IMR-90 (cell line): ENCODE measurements at regions not wholly inside any gene's neighbourhood (a gene's known extent, or its start where the extent isn't known, plus 50 kb on each side); places are given as distances from the start of the nearest gene placed in this dataset.

Source experiments
- ATAC-seq: fragments of 200-7000 bp; cut with Tn5 transposase; 2 replicates; pipeline ENCODE4 v1.9.1; 2020; ENCODE audit warnings: low read depth, mild to moderate bottlenecking, moderate library complexity
- BruUV-seq: library from RNA; stranded (reverse); fragments of 400-500 nt; replicated peaks from 2 replicates; lab custom pipeline; 2021; lab: Mats Ljungman, UMichigan
- CTCF ChIA-PET: fragments of 300-600 bp; formaldehyde crosslinking; extraction: SDS; loops from one replicate; lab custom pipeline; 2021; ENCODE audit warnings: antibody characterized with exemption; lab: Yijun Ruan, JAX
- POLR2A ChIA-PET: fragments of 300-600 bp; sonication (Branson Sonifier 250); formaldehyde crosslinking; loops from one replicate; lab custom pipeline; 2022; ENCODE audit warnings: antibody characterized with exemption; ENCODE audit not compliant: unreplicated experiment; lab: Charles Lee
- DNase-seq: peaks from one replicate; pipeline ENCODE4 v3.0.0; 2013
- H2AFZ ChIP-seq: replicated peaks from 2 replicates; pipeline ENCODE3; 2013; ENCODE audit warnings: low read length, mild to moderate bottlenecking; ENCODE audit not compliant: poor library complexity
- H2AK5ac ChIP-seq: 2 replicates; pipeline ENCODE4 v1.6.1; 2013; ENCODE audit warnings: low read depth, low read length, inconsistent platforms
- H2AK9ac ChIP-seq: replicated peaks from 2 replicates; pipeline ENCODE3; 2013; ENCODE audit warnings: mild to moderate bottlenecking, low read depth, low read length, moderate library complexity; ENCODE audit not compliant: poor library complexity
- H2BK120ac ChIP-seq: 2 replicates; pipeline ENCODE4 v1.6.1; 2013; ENCODE audit warnings: low read depth, low read length, inconsistent platforms
- H2BK15ac ChIP-seq: 3 replicates; pipeline ENCODE4 v1.6.1; 2013; ENCODE audit warnings: low read depth, low read length, inconsistent platforms
- H2BK20ac ChIP-seq: 2 replicates; pipeline ENCODE4 v1.6.1; 2013; ENCODE audit warnings: low read depth, mild to moderate bottlenecking, inconsistent platforms, low read length, moderate library complexity
- H2BK5ac ChIP-seq: 2 replicates; pipeline ENCODE4 v1.6.1; 2013; ENCODE audit warnings: mild to moderate bottlenecking, low read depth, low read length, inconsistent platforms; ENCODE audit not compliant: poor library complexity, severe bottlenecking
- H3K14ac ChIP-seq: replicated peaks from 2 replicates; pipeline ENCODE4 v1.6.1; 2013; ENCODE audit warnings: low read depth, low read length, inconsistent platforms
- H3K18ac ChIP-seq: 2 replicates; pipeline ENCODE4 v1.6.1; 2013; ENCODE audit warnings: low read depth, low read length, control low read depth
- H3K23ac ChIP-seq: 2 replicates; pipeline ENCODE4 v1.6.1; 2013; ENCODE audit warnings: low read depth, low read length, inconsistent platforms
- H3K27ac ChIP-seq: 2 replicates; pipeline ENCODE4 v1.5.1; 2013; ENCODE audit warnings: mild to moderate bottlenecking, control low read depth, low read length; ENCODE audit not compliant: insufficient read depth
- H3K27me3 ChIP-seq: 2 replicates; pipeline ENCODE4 v1.6.1; 2013; ENCODE audit warnings: low read length; ENCODE audit not compliant: control insufficient read depth, insufficient read depth
- H3K36me3 ChIP-seq: 2 replicates; pipeline ENCODE4 v1.6.1; 2013; ENCODE audit warnings: low read length, mixed read lengths; ENCODE audit not compliant: control insufficient read depth, insufficient read depth
- H3K4ac ChIP-seq: 2 replicates; pipeline ENCODE4 v1.6.1; 2013; ENCODE audit warnings: low read depth, low read length, inconsistent platforms
- H3K4me1 ChIP-seq: 2 replicates; pipeline ENCODE4 v1.6.1; 2013; ENCODE audit warnings: low read length, mixed read lengths; ENCODE audit not compliant: control insufficient read depth, insufficient read depth
- H3K4me2 ChIP-seq: 2 replicates; pipeline ENCODE4 v1.6.1; 2013; ENCODE audit warnings: low read depth, mild to moderate bottlenecking, control low read depth, low read length, moderate library complexity
- H3K4me3 ChIP-seq: 2 replicates; pipeline ENCODE4 v1.5.1; 2013; ENCODE audit warnings: low read depth, mild to moderate bottlenecking, control low read depth, low read length, moderate library complexity; ENCODE audit not compliant: insufficient read depth
- H3K56ac ChIP-seq: 2 replicates; pipeline ENCODE4 v1.6.1; 2013; ENCODE audit warnings: low read length, inconsistent platforms; ENCODE audit not compliant: insufficient read depth; ENCODE audit errors: extremely low read depth
- H3K79me1 ChIP-seq, 2 experiments: 2 replicates each; pipeline ENCODE4 v1.6.1; 2013; ENCODE audit warnings: low read length in 2 of 2, inconsistent platforms in 1 of 2, low read depth in 1 of 2
- H3K9ac ChIP-seq: 2 replicates; pipeline ENCODE4 v1.6.1; 2013; ENCODE audit warnings: low read depth, low read length, control low read depth
- H3K9me1 ChIP-seq: 2 replicates; pipeline ENCODE4 v1.6.1; 2013; ENCODE audit warnings: low read length, inconsistent platforms; ENCODE audit not compliant: insufficient read depth
- H3K9me3 ChIP-seq: 2 replicates; pipeline ENCODE4 v1.6.1; 2013; ENCODE audit warnings: low read length; ENCODE audit not compliant: control insufficient read depth, insufficient read depth
- H4K20me1 ChIP-seq: 2 replicates; pipeline ENCODE4 v1.6.1; 2013; ENCODE audit warnings: low read length, inconsistent platforms; ENCODE audit not compliant: insufficient read depth
- H4K5ac ChIP-seq: 2 replicates; pipeline ENCODE4 v1.6.1; 2013; ENCODE audit warnings: mild to moderate bottlenecking, low read depth, low read length, control low read depth
- H4K8ac ChIP-seq, 2 experiments: 2 replicates each; pipeline ENCODE4 v1.6.1; 2013; ENCODE audit warnings: low read depth in 2 of 2, low read length in 2 of 2, control low read depth in 1 of 2, inconsistent platforms in 1 of 2
- H4K91ac ChIP-seq: 2 replicates; pipeline ENCODE4 v1.6.1; 2013; ENCODE audit warnings: low read depth, low read length, inconsistent platforms; ENCODE audit not compliant: insufficient read depth
- BHLHE40 ChIP-seq: fragments of 150-350 bp; IDR thresholded peaks from 2 replicates; pipeline ENCODE4 v1.6.1; 2016; ENCODE audit warnings: mild to moderate bottlenecking, low read depth, low read length
- CEBPB ChIP-seq: IDR thresholded peaks from 2 replicates; pipeline ENCODE4 v1.6.1; 2012; ENCODE audit warnings: low read depth, low read length, improper control_type of control experiment
- CHD1 ChIP-seq: IDR thresholded peaks from 2 replicates; pipeline ENCODE4 v1.6.1; 2012; ENCODE audit warnings: low read depth, low read length, improper control_type of control experiment
- CTCF ChIP-seq: conservative IDR thresholded peaks from 2 replicates; pipeline ENCODE4 v1.5.1; 2012; ENCODE audit warnings: mild to moderate bottlenecking, low read depth, low read length, improper control_type of control experiment
- FOS ChIP-seq: fragments of 150-350 bp; IDR thresholded peaks from 2 replicates; pipeline ENCODE4 v1.6.1; 2016; ENCODE audit warnings: low read depth, low read length
- MAFK ChIP-seq: IDR thresholded peaks from 2 replicates; pipeline ENCODE4 v1.6.1; 2012; ENCODE audit warnings: low read depth, low read length, improper control_type of control experiment
- MAZ ChIP-seq: IDR thresholded peaks from 2 replicates; pipeline ENCODE4 v1.6.1; 2012; ENCODE audit warnings: low read depth, mild to moderate bottlenecking, low read length, improper control_type of control experiment, moderate library complexity, borderline replicate concordance
- MXI1 ChIP-seq: IDR thresholded peaks from 2 replicates; pipeline ENCODE4 v1.6.1; 2012; ENCODE audit warnings: low read depth, mild to moderate bottlenecking, low read length, moderate library complexity, borderline replicate concordance
- NFE2L2 ChIP-seq: fragments of 150-350 bp; IDR thresholded peaks from 2 replicates; pipeline ENCODE4 v1.6.1; 2016; ENCODE audit warnings: low read depth, mild to moderate bottlenecking, low read length
- POLR2A ChIP-seq: IDR thresholded peaks from 2 replicates; pipeline ENCODE4 v1.6.1; 2012; ENCODE audit warnings: mild to moderate bottlenecking, low read depth, low read length
- RAD21 ChIP-seq: IDR thresholded peaks from 2 replicates; pipeline ENCODE4 v1.6.1; 2012; ENCODE audit warnings: low read length, improper control_type of control experiment
- RCOR1 ChIP-seq: IDR thresholded peaks from 2 replicates; pipeline ENCODE4 v1.6.1; 2012; ENCODE audit warnings: mild to moderate bottlenecking, low read length, improper control_type of control experiment; ENCODE audit not compliant: insufficient replicate concordance
- RFX5 ChIP-seq: IDR thresholded peaks from 2 replicates; pipeline ENCODE4 v1.8.0; 2012; ENCODE audit warnings: low read depth, mild to moderate bottlenecking, low read length, moderate library complexity
- SMC3 ChIP-seq: fragments of 150-350 bp; IDR thresholded peaks from 2 replicates; pipeline ENCODE4 v1.6.1; 2016; ENCODE audit warnings: low read depth, mild to moderate bottlenecking, antibody characterized with exemption, low read length, moderate library complexity
- USF2 ChIP-seq: fragments of 150-350 bp; IDR thresholded peaks from 2 replicates; pipeline ENCODE4 v1.6.1; 2017; ENCODE audit warnings: mild to moderate bottlenecking, antibody characterized with exemption, low read length, low read depth
- WGBS, 2 experiments: methylation state at CpG; one replicate each; pipeline versions ENCODE4 v1.1.5 to v1.1.7; 2013; ENCODE audit warnings: missing lambda C conversion rate in 2 of 2; ENCODE audit not compliant: insufficient read length in 1 of 2; ENCODE audit errors: extremely low coverage in 2 of 2; 5-methylcytosine and 5-hydroxymethylcytosine counted together
- dilution Hi-C: fragments of 300-500 bp; cut with HindIII; formaldehyde crosslinking; loops from one replicate; pipeline ENCODE4 v1.14.3; 2018; ENCODE audit warnings: low sequenced_read_pairs; ENCODE audit not compliant: unreplicated experiment
- in situ Hi-C: fragments of 300-500 bp; cut with MboI; formaldehyde crosslinking; loops from 3 replicates; pipeline ENCODE4 v1.14.3; 2019; ENCODE audit warnings: low sequenced_read_pairs, inconsistent platforms, mixed read lengths
- intact Hi-C: fragments of 100-400 bp; cut with micrococcal nuclease; formaldehyde crosslinking; loops from 2 replicates; pipeline ENCODE4 v1.10.0; 2022

DNA sequence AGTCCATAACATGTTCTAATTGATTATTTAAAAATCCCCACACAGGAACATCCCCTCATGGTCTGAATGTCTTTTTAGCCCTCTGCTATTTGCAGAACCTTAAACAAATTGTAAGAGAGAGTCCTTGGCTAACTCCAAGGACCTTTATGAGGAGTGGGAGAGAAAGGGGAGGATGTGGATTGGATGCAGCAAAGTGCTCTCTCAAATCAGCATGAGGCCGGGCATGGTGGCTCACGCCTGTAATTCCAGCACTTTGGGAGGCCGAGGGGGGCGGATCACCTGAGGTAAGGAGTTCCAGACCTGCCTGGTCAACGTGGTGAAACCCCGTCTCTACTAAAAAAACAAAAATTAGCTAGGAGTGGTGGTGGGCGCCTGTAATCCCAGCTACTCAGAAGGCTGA, 154.8 kb downstream of the TGFB2 start:
- Histone ChIP-seq H4K8ac (peak overlapping the region; percentile 30 to 79), H2AK9ac (no peak overlapping the region), H3K79me1 (no peaks in the 10 kb centered on the region), H3K18ac (peak overlapping the region; percentile 86; the same call in 1 of the 2 replicates), H2BK5ac (peak overlapping the region; percentile 98), H3K4me1 (peaks cover 6% of the 10 kb centered on the region), H4K20me1 (peaks cover 5% of the 10 kb centered on the region; the same call in 1 of the 2 replicates), H2AFZ (peak overlapping the region; percentile 56), H3K27ac (peak overlapping the region; percentile 77), H2BK120ac (peak overlapping the region; percentile 91), H3K4ac (peak overlapping the region; percentile 80), H2AK5ac (peak overlapping the region; percentile 64; the same call in 1 of the 2 replicates), H3K14ac (peak overlapping the region; percentile 86), H2BK15ac (peak overlapping the region; percentile 68; the same call in 1 of the 3 replicates), H3K36me3 (no peaks in the 10 kb centered on the region), H4K91ac (peak overlapping the region; percentile 79), H3K27me3 (no peaks in the 10 kb centered on the region), H3K4me3 (no peak overlapping the region), H3K9me1 (peaks cover 6% of the 10 kb centered on the region), H3K23ac (peak overlapping the region; percentile 84), H2BK20ac (peak overlapping the region; percentile 92), H3K9ac (peak overlapping the region; percentile 76; the same call in 1 of the 2 replicates), H4K5ac (peak overlapping the region; percentile 81; the same call in 1 of the 2 replicates), H3K9me3 (no peaks in the 10 kb centered on the region), H3K56ac (peak overlapping the region; percentile 85; the same call in 1 of the 2 replicates), H3K4me2 (peak overlapping the region; percentile 92; the same call in 1 of the 2 replicates)
- no peak for DNase-seq
- ChIA-PET POLR2A (interaction anchor here (0.6 to 1.2 kb wide), 2 partner anchors 47 to 155 kb away, joined by 3 to 5 read pairs; partner anchors contain the start of gene TGFB2), CTCF (interaction anchor here (0.7 kb wide), 2 partner anchors 49 to 567 kb away, joined by 3 read pairs; no protein-coding TSS in a partner anchor)
- in situ Hi-C loops = no loop called here
- dilution Hi-C loops = no loop called here
- no TSS peak for BruUV-seq
- no peak for TF ChIP-seq BHLHE40
- TF ChIP-seq USF2 = no peak
- TF ChIP-seq CEBPB = no peak
- TF ChIP-seq CHD1 = no peak
- no peak for TF ChIP-seq NFE2L2
- no peak for TF ChIP-seq RCOR1
- TF ChIP-seq MXI1 = no peak
- TF ChIP-seq SMC3 = no peak
- TF ChIP-seq MAZ = no peak
- no peak for TF ChIP-seq POLR2A
- no peak for TF ChIP-seq FOS
- no peak for TF ChIP-seq RFX5
- TF ChIP-seq MAFK = no peak
- no peak for TF ChIP-seq RAD21
- no peak for TF ChIP-seq CTCF
- ATAC-seq = no peak
- WGBS, 2 experiments = 100% methylated on average over 2 of the region's 7 CpGs; no CpG with 5 or more reads in 1 of the 2 experiments
- intact Hi-C loops = loop anchor here (1.0 to 10.0 kb wide), 5 partner anchors 25 to 672 kb away; partner anchors contain the start of genes LYPLAL1 and TGFB2
